ENCODE measurements at regions not wholly inside any gene's neighbourhood (a gene's known extent, or its start where the extent isn't known, plus 50 kb on each side); places are given as distances from the start of the nearest gene placed in this dataset.

DNA sequence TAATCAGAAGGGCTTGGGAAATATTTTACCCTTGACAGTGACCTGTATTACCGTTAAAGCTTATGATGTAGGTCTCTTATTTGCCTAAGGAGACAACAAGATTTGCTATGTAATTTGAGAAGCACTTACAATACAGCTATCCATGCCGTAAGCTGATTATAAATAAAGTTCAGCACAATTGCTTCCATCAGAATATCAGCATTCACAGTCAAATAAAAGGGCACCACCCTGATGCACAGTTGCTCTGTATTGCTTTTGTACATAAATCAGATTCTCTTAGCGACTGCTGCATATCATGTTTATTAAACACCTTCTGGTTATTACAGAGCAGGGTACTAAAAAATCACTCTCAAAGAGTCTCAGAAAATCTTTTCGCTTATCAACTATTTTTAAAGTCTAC, 67.3 kb upstream of the VRK1 start:
- no peak for DNase-seq

DNA sequence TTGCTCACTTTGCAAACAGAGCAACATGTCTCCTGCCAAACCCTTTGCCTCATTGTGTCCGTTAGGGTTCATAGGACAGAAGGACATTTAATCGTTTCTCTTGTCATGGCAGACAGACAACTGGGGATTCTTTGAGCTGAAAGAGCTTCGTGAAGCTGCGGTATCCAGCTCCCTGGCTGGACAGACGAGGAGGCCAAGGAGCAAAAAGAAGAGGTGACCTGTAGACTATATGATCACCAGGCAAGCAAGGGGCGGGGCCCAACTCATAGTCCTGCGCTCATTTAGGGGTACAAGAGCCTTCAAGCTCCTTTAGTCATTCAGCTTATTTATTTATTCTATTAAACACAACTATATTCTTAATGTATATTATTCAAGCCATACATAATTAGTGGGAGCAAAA, 66.8 kb upstream of the VRK1 start:
- DNase-seq: no peak

DNA sequence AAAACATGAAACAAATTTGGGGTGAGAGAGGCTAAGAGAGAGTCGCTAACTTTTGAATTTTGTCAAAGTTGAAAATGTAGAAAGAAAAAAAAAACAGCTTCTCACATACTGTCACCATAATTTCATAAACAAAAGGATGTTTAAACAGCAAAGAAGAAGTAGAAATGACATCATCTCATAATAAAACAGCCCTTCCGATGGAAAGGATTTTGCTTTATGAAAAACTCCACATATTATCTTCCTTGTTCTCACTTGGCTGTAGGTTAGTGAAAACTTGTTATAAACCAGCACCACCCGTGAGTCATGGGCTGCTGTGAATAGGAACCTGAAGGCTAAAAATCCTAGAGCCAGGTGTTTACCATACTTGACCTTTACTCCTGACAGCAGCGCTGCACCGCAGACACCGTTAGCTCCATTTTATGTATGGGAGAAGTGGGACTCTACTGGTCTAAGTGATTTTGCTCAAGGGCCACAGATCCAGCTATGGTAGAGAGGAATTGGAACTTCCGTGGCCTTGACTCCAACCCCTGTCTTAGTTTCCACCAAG, 63.0 kb upstream of the VRK1 start:
- no peak for DNase-seq

DNA sequence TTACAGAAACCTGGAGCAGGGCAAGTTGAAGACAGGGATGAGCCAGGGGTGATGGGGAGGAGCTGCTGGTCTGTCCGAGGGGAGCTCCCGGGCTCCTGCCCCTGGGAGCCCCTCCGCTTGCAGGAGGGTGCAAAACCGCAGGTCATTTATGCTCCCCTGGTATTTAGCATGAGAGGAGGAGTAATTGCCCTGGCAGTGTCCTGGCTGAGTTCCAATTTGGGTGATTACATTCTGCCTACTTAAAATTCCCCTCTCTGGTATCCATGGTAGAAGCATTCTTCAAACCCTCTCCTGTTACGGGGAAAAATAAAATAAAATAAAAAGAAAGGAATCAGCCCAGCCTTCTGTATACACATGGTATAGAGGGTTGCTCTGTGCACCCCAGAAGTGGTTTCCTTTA, 61.7 kb upstream of the VRK1 start:
- DNase-seq: no peak

DNA sequence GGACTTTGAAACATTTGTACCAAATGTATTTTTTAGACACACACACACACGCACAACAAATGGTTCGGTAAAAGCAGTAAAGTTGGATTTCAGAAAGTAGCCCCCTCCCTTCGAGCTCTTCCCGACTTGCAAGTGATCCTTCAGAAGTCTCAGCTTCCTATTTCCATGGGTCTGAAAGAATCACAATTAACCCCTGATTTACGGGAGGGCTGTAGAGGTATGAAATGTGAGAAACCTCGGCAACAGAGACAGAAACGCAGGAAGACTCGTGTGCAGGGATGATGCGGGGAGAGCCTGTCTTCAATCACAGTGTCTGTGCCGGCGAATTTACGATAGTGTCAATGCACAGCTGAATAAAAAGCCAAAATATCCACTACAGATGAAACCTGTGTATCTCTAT, 60.7 kb upstream of the VRK1 start:
- no peak for DNase-seq

DNA sequence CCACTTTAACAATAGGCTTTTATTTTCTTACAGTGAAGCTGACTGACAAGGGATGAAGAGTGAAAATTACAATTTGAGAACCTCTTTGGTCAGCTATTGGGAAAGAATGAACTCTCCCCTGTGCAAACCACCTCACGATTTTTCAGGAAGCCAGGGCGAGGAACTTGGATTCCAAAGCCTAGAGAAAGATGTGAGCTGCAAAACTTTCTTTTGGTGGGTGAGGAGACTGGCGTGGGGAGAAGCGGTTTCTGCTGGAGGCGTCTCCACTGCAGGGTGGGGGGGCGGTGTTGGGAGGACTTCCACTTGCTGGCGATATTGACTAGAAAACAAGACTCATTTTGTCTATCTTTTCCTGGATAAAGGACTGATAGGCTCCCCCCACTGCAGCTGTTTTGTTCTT, 59.3 kb upstream of the VRK1 start:
- no peak for DNase-seq

DNA sequence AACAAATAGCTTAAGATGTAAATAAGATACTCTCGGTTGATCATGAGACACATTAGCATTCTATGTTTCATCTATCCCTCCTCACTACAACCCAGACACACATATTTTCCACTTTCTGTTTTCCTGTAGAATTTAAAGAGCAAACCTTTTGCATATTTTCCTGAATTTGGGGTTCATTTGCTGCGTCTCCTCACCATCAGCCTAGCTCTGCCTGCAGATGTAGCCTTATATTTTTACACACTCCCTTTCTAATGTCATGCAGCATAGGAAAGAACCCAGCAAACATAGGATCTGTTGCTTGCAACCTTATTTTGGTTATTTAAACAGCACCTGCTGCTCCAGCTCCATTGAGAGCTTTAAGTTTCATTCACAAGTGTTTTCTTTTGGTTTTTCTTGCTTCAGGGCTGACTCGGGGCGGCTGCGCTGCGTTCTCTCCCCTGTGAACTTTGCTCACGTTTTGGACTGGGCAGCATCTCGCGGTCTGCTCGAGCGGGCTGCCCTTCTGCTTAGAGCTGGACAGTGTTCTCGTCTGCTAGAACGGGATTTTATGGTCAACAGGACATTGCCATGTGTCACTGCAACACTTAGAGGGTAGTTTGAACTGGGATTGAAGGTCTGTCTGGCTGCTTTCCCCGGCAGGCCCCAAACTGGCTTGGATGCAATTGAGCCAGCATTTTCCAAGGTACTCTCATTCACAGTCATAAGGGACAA, 57.8 kb upstream of the VRK1 start:
- no peak for DNase-seq

DNA sequence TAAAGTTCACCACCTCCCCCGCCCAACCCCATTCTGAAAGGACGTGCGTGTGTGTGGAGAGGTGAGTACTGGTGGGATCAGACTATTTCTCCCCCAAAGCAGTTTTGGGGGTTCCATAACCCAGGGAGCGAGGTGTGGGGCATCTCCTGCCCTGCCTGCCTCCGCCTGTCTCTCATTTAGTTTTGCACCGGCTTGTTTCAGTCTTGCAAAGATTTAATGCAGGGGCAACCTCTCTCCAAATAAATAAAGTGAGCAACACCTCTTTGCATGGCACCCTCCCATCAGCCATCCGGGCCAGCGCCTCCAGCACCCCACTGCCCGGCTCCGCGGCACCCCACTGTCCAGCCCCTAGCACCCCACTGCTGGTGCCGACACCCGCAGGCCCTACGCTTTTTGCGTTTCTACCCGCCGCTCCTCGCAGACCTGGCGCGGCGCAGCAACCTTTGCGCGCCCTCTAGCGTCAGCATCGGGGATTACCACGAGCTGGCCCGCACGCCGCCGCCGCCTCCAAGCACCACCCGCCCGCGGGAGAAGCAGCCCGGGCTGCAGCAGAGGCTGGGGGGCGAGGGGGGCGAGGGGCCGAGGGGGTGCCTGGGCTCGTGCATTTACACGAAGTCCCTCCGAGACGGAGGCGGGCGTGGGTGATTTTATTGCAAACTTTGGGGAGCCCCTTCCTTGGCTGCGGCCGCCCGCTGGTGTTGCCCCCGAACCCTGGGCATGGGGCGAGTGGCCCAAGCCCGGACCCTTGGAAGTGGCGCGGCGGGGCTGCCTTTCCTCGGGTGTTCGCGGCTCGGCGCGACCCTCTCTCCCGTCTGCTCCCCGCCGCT, 55.8 kb upstream of the VRK1 start:
- DNase-seq: peak; percentile 24

DNA sequence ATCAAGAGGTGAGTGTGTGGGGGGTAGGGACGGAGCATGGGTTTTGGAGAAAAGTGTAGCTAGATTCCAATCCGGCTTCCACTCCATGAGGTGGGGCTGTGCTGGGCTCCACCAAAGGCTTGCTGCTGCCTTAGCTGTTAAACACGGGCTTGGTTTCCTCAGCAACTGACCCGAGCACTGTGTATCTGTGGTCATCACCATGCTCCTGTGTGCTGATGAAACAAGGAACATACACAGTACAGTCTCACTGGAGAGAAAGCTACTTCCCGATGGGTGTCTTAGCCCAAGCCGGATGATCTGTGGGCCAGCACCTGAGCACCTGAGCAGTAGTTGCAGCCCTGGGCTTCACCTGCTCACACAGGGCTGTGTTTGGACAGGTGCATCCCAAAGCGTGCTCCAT, 52.9 kb upstream of the VRK1 start:
- no peak for DNase-seq

DNA sequence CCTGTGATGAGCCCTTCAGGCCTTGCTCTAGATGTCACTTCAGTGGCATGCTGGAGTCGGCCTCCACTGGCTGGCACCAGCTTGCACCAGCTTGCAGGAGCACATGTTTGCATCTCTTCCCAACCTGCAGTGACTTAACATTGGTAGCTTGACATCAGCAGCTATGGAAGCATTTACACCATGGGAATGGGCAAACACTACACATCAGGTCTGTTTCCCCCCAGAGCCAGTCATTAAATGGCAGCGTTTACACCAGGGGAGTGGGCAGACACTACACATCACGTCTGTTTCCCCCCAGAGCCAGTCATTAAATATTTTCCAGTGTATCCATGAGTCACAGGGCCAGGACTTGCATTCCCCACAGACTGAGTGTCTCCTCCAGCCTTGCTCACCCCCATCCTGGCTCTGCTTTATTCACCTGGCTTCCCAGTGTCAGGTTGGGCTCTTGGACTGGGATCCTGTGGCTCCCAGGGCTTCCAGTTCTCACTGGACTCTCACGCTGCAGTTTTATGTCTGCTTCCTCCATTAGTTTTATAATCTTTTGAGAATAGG, 51.6 kb upstream of the VRK1 start:
- no peak for DNase-seq

DNA sequence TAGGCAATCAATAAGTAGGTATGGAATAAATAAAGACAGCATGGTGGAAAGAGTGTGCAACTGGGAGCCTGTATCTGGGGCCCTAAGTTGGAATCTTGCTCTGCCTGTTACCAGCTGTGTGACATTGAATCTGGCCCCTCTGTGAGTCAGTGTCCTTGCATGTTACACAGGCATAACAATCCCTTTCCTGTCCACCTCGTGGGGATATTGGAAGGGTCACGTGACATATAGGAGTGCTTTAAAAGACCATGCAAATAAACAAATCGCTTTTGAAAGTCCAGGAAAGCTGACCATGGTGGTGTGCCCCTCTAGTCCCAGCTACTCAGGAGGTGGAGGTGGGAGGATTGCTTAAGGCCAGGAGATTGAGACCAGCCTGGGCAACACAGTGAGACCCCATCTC, 51.1 kb upstream of the VRK1 start:
- no peak for DNase-seq

DNA sequence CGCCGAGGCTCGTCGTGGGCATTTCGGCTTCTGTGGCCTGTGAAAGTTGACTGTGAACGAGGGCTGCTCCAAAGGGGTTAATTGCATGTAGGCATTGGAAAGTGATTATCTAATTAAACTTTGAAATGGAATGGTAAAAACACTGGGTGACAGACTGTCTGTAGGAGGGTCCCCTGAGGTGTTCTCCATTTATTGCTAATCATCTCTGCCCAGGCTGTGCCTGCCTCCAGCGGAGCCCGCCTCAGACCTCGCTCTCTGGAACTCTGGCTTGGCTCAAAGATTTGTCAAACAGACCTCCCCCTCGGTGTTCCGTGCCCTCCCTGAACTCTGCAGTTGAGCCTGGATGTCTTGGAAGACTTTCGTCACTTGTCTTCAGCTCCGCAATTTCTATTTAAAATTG, 50.2 kb upstream of the VRK1 start:
- no peak for DNase-seq

Measured in fibroblast of skin of back (primary cell).